ENCODE measurements at regions not wholly inside any gene's neighbourhood (a gene's known extent, or its start where the extent isn't known, plus 50 kb on each side); places are given as distances from the start of the nearest gene placed in this dataset.

GRCh38 chr9:129416821-129417539 is 203.9 kb downstream of the C9orf50 start:
- Histone ChIP-seq H3K56ac (ENCODE audit: extremely low read depth, insufficient read depth, low read length) (no peak overlapping the region), H2BK15ac (ENCODE audit: low read depth, low read length) (peak overlapping the region; percentile 78; the same call in 2 of the 3 replicates), H2AK5ac (ENCODE audit: low read depth, low read length) (peak overlapping the region; percentile 95), H3K9me1 (ENCODE audit: insufficient read depth, low read length) (peaks cover 16% of the 10 kb centered on the region), H3K4ac (ENCODE audit: low read depth, low read length) (peak overlapping the region; percentile 60), H3K79me1 (ENCODE audit: low read depth in 1 of 2, low read length in 2 of 2) (no peaks in the 10 kb centered on the region; a peak in 1 of 4 replicates), H4K20me1 (ENCODE audit: insufficient read depth, low read length) (no peaks in the 10 kb centered on the region), H4K5ac (ENCODE audit: low read depth, low read length) (0 out of 2 replicates have a peak overlapping the region, but pooled peaks have one; percentile 8), H3K4me2 (ENCODE audit: low read depth, low read length) (no peak overlapping the region), H3K27ac (ENCODE audit: insufficient read depth, low read length) (no peak overlapping the region), H3K18ac (ENCODE audit: low read depth, low read length) (no peak overlapping the region), H3K14ac (replicated peaks; ENCODE audit: low read depth, low read length) (peak overlapping the region; percentile 72; the same call in 1 of the 2 replicates), H3K27me3 (ENCODE audit: control insufficient read depth, insufficient read depth, low read length) (no peaks in the 10 kb centered on the region), H3K9me3 (ENCODE audit: control insufficient read depth, insufficient read depth, low read length) (peaks cover 4% of the 10 kb centered on the region; the same call in 1 of the 2 replicates), H2BK5ac (ENCODE audit: low read depth, low read length, poor library complexity, severe bottlenecking) (no peak overlapping the region), H2BK120ac (ENCODE audit: low read depth, low read length) (peak overlapping the region; percentile 93), H4K8ac (ENCODE audit: low read depth in 2 of 2, low read length in 2 of 2) (peak overlapping the region in 1 of 2 experiments; percentile 70; a peak in 2 of 4 replicates), H2AK9ac (replicated peaks; ENCODE audit: low read depth, low read length, poor library complexity) (peak overlapping the region; percentile 90), H4K91ac (ENCODE audit: insufficient read depth, low read depth, low read length) (peak overlapping the region; percentile 51), H3K36me3 (ENCODE audit: control insufficient read depth, insufficient read depth, low read length) (no peaks in the 10 kb centered on the region), H3K4me3 (ENCODE audit: insufficient read depth, low read depth, low read length) (no peak overlapping the region), H2BK20ac (ENCODE audit: low read depth, low read length) (peak overlapping the region; percentile 70), H3K4me1 (ENCODE audit: control insufficient read depth, insufficient read depth, low read length) (peaks cover 21% of the 10 kb centered on the region), H2AFZ (replicated peaks; ENCODE audit: low read length, poor library complexity) (peak overlapping the region; percentile 76), H3K9ac (ENCODE audit: low read depth, low read length) (no peak overlapping the region), H3K23ac (ENCODE audit: low read depth, low read length) (no peak overlapping the region)
- ChIA-PET POLR2A (ENCODE audit: unreplicated experiment) (no interaction called here), CTCF (no interaction called here)
- dilution Hi-C loops (cut with HindIII; ENCODE audit: low sequenced_read_pairs, unreplicated experiment): no loop called here
- ATAC-seq (ENCODE audit: low read depth) (no peak), DNase-seq (no peak)
- BruUV-seq (replicated peaks): no TSS peak
- intact Hi-C loops (cut with micrococcal nuclease): no loop called here
- in situ Hi-C loops (cut with MboI; ENCODE audit: low sequenced_read_pairs): no loop called here
- 73% methylated on average over 2 of the region's 12 CpGs; no CpG with 5 or more reads in 1 of the 2 experiments for WGBS, 2 experiments (ENCODE audit: extremely low coverage in 2 of 2, insufficient read length in 1 of 2)
- no peak for TF ChIP-seq USF2 (IDR thresholded peaks at IDR 0.05; ENCODE audit: low read depth, low read length)
- TF ChIP-seq MXI1 (IDR thresholded peaks at IDR 0.05; ENCODE audit: borderline replicate concordance, low read depth, low read length): no peak
- TF ChIP-seq NFE2L2 (IDR thresholded peaks at IDR 0.05; ENCODE audit: low read depth, low read length): no peak
- no peak for TF ChIP-seq RFX5 (IDR thresholded peaks at IDR 0.05; ENCODE audit: low read depth, low read length)
- no peak for TF ChIP-seq RAD21 (IDR thresholded peaks at IDR 0.05; ENCODE audit: low read length)
- no peak for TF ChIP-seq CTCF (conservative IDR thresholded peaks at IDR 0.05; ENCODE audit: low read depth, low read length)
- no peak for TF ChIP-seq MAZ (IDR thresholded peaks at IDR 0.05; ENCODE audit: borderline replicate concordance, low read depth, low read length)
- TF ChIP-seq MAFK (IDR thresholded peaks at IDR 0.05; ENCODE audit: low read depth, low read length): no peak
- no peak for TF ChIP-seq RCOR1 (IDR thresholded peaks at IDR 0.05; ENCODE audit: insufficient replicate concordance, low read length)
- TF ChIP-seq ELK1 (IDR thresholded peaks at IDR 0.05; ENCODE audit: borderline replicate concordance, low read depth, low read length): no peak
- TF ChIP-seq FOS (IDR thresholded peaks at IDR 0.05; ENCODE audit: low read depth, low read length): no peak
- no peak for TF ChIP-seq BHLHE40 (IDR thresholded peaks at IDR 0.05; ENCODE audit: low read depth, low read length)
- no peak for TF ChIP-seq CEBPB (IDR thresholded peaks at IDR 0.05; ENCODE audit: low read depth, low read length)
- TF ChIP-seq SMC3 (IDR thresholded peaks at IDR 0.05; ENCODE audit: low read depth, low read length): no peak
- no peak for TF ChIP-seq POLR2A (IDR thresholded peaks at IDR 0.05; ENCODE audit: low read depth, low read length)
